LHCN-M2 (cell line): ENCODE measurements at regions not wholly inside any gene's neighbourhood (a gene's known extent, or its start where the extent isn't known, plus 50 kb on each side); places are given as distances from the start of the nearest gene placed in this dataset.
A peak's percentile ranks its signal among the peaks of the same experiment; 100 is the strongest.
"Not testable (repeated sequence)": the region's sequence is repeated elsewhere in the genome, so short reads cannot be mapped to it uniquely, and the experiment has no call there.

Experiments used
- DNase-seq: peaks from one replicate; pipeline ENCODE4 v3.0.0-alpha.2; 2012; ENCODE audit warnings: low read depth

DNA sequence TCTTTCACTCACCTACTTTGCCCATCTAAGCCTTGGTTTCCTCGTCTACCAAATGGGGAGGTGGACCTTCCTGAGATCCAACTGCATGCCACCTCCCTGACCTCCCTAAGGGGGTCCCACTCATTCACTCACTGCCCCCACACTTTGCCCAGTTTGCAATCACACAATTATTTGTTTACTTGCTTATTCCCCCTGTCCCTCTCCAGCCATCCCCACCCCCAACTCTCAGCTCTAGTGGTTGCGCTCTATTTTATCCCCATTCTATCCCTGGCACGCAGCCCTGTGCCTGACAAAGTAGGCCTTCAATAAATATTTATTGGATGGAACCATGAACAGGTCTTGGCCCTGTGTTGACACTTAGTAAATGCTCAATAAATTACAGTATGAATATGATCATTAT, 130.8 kb upstream of the LARP1 start:
- DNase-seq, result no peak

DNA sequence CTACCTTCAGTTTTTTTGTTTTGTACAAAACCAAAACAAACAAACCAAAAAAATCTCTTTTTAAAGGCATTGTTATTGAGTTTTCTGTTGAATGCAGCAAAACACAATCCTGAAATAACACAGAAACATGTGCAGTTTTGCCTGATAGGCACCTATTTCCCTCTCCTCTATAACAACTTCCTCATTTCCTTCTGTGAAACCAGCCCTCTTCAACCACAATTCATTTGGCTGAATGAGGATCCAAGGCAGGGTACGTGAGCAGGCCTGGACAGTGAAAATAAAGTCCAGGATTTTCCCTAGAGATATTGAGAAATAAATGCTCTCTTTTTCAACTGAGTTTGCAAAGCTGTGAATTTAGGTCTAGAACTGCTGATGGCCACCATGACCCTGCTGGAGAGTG, 134.8 kb upstream of the LARP1 start:
- DNase-seq, result no peak

DNA sequence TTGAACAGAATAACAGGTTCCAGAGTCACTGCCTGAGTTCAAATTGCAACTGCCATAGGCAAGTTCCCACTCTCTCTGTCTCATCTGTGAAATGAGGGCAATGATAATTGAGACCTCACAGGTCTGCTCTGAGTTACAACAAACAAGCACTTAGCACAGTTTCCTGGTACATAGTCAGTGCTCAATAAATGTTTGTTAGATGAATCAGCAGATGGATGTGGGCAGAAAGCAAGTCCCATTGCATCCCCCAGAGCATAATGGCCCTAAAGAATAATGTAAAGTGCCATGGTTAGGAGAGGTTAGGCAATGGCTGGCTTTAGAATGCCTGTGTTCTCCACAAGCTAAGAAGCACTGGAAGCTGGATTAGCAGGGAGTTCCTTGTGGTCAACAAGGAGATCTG, 136.5 kb upstream of the LARP1 start:
- DNase-seq, result no peak

DNA sequence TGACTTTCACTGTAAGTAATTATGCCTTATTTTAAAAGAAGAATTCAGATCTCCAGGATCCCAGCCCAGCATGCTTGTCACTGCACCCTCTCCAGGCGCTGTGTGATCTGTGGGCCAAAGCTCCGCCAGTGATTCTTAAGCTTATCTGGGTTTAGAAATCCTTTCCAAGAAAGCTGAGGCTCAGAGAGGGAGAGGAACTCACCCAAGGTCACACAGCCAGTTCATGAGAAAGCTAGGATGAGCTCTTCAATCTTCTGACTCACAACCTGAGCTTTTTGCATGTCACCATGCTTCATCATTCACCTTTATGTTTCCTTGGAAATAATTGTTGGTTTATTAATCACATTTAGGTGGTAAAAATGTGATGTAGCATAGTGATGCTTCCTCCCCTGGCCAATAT, 136.6 kb upstream of the HAND1 start:
- DNase-seq, result no peak

DNA sequence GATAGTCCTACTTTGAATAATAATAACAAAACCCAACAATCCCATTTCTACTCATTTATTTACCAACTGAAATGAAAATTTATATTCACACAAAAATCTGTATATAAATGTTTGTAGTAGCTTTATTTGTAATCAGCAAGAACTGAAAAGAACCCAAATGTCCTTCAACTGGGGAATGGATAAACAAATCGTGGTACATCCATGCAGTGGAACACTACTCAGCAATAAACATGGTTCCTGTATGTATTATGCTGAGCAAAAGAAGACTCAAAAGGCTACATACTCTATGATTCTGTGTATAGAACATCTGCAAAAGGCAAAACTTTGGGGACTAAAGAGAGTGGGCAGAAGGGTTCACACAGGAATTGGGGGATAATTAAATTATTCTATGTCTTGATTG, 136.1 kb upstream of the HAND1 start:
- no peak for DNase-seq

DNA sequence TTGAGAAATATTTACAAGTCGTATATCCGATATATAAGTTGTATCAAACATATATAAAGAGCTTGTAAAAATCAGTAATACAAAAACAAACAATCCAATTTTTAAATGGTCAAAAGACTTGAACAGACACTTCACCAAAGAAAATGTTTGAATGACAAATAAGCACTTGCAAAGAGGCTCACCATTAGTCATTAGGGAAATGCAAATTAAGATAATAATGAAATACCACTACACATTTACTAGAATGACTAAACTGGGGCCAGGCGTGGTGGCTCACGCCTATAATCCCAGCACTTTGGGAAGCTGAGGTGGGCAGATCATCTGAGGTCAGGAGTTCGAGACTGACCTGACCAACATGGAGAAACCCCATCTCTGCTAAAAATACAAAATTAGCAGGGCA, 134.6 kb upstream of the HAND1 start:
- no peak for DNase-seq

DNA sequence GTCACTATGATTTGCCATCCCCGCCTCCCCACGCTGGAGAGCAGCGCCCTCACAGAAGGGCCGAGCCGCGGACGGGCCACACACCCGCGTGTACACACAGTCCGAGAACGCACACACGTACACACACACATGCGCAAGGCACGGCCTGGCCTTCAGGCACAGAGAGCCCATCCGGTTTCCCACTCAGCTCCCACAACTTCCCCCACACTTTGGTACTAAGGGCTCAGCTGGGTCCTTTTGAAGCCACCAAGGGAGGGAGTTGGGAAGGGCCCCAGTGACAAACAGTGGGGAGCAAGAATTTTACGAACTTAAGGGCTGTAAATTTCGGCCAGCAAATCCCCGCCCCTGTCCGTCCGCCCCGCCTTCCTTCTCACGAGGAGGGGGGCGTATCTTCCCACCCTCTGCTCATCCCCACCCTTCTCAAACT, 133.3 kb upstream of the HAND1 start:
- DNase-seq, result no peak

DNA sequence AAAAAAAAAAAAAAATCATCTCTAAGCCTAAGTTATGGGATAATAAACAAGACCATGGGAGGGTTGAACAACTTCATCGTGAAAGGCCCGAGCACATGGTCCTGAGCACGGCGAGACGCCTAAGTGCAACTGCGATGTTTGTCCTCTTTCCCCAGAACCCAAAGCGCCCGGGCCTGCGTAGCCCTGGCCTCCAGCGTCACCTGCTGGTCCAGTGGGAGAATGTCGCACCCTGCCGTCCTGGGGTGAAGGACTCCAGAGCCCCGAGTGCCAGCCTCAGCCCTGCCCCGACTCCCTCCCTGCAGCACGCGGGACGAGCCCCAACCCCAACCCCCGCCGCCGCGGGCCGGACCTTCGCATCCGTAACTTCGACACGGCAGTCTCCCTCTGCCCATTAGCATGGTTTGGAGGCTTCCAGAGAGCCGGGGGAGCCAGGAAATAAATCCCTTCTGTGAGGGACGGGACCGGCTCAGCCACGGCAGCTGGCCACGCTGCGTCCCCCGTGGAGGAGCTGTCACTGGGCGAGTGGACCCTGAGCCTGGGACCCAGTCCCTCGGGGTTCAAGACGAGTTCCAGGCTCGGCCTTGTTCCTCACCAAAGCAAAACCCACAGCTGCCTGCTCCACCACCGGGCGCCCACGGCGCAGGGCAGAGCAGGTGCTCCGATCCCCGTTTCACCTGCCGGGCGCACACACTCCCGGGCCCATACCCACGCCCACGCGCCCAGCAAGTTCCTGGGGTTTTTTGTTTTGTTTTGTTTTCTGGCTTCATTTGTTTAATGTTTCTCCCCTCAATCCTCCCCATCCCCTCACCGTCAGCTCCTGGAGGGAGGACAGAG, 132.5 kb upstream of the HAND1 start:
- peak; percentile 58 for DNase-seq

DNA sequence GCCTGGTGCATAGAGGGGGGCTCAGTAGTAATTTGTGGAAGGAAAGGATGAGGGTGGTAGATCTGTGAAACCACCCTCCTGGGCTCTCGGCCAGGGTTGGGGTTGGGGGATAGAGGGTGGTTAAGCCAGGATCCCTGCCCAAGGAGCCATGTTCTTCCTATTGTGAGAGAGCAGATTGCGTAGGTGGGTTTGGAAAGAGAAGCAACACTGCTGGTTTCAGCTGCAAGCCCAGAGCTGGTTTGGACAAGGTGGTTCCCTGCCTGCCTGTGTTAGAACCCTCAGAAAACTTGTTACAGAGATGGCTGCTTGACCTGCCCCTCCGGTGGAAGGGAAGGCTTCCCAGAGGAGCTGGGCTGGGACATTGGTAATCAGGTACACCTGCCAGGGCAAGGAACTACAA, 131.2 kb upstream of the HAND1 start:
- DNase-seq, result no peak

DNA sequence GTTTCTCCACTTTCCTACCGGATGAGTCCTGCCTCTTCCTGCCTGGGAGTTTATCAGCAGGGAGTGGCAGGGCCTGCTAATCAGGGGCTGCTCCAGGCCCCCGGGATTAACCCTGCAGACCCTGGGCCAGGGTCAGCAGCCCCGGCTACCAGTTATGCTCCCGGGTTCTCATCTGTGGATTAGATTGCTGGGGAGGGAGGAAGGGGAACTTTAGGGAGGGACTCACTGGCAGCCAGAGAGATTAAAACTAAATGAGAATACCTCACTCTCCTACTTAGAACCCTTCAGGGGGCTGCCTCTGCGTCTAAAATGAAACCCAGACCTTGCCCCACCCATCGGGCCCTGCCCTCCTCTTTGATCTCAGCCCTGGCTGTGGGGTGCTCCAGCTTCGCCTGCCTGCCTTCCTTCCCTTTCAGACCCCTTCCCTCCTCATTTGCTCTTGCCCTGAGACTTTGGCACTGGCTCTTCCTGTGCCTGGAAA, 130.5 kb upstream of the HAND1 start:
- DNase-seq, result no peak

DNA sequence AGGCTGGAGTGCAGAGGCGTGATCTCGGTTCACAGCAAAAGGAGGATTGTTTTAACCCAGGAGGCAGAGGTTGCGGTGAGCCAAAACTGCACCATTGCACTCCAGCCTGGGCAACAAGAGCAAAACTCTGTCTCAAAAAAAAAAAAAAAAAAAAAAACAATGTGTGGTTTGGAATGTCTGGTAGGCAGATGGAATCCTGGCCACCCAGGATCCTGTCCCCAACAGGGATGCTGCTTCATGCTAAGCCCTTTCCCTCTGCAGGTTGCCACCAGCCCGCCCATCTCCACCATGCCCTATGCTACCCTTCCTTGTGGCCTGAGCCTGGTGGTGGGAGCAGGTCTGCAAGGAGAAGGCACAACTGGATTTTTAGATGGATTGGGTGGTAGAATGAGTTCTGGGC, 129.7 kb upstream of the HAND1 start:
- DNase-seq, result no peak

DNA sequence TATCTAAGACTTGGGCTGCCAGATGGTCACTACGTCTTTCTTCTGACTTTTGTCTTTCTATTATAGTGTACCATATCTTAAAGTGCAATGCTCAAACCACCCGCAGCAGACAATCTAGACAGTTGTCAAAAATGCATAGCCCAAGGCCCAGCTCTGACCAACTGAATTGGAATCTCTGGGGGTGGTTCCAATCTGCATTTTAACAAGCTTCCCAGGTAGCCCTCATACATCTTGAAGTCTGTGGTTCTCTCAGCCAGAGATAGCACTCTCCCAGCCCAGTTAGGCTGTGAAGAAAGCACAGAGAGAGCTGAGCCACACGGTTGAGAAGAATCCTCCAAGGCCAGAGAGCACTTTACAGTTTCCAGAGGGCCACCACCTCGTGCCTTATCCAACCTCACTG, 128.2 kb upstream of the HAND1 start:
- DNase-seq, result no peak

DNA sequence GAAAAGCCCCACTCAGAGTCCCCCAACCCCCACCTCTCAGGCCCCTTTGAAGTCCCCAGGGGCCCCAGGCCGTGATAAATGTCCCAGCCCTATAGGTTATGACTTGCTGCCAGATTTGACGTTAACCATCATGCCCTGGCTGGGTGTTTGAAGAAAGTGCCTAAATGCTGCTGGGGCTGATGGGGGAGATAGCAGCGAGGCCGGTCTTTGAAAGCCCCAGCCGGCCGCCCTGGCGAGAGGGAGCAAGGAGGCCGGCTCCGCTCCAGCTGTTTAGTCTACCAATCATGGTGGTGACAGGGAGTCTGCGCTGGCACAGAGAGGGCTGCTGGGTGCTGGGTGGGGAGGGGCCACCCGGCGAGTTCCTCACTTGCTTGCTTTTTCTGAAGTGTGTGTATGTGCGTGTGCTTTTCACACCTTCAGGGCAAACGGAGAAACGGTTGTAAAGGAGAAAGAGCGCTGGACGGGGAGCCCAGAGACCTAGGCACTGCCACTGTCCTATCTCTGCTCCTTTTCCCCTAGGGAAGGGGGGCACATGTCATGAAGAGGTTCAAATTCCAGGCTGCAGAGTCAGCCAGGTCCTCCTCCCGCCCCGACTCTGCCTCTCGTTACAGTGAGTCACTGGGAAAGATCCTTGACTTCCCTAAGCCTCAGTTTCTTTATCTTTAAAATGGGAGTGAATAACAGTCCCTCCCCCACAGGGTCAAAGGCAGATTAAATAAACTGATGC, 126.1 kb upstream of the HAND1 start:
- peak; percentile 35 for DNase-seq

DNA sequence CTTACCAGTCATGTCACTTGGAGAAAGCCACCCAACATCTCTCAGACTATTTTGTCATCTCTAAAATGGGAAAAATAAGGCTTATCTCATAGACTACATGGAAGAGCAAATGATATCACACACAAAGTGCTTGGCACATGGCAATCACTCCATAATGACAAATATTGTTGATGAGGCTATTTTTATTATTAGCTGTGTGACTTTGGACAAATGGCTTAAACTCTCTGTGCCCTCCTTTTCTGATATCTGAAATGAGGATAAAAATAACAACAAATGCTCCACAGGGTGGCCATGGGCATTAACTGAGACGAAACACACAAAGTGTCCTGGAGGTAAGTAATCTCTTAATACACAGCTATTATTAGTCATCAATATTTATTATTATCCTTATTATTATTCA, 125.5 kb upstream of the HAND1 start:
- DNase-seq, result no peak

DNA sequence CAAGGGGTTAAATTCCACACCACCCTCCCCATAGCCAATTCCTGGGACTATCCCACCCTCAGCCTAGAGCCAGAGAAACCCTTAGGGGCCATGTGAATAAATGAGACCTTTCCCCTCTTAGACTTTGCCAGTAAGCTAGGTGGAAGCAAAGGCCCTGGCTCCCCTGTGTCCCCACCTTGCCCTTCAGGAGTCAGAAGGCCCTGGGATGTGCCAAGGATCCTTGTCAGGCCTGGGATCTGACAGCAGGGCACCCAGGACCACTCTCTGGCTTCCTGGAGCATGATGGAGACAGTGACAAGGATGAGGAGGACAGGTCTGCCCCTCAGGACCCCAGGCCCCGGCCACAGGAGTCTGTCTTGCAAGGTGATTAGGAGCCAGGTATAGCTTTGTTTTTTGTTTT, 125.0 kb upstream of the HAND1 start:
- no peak for DNase-seq

DNA sequence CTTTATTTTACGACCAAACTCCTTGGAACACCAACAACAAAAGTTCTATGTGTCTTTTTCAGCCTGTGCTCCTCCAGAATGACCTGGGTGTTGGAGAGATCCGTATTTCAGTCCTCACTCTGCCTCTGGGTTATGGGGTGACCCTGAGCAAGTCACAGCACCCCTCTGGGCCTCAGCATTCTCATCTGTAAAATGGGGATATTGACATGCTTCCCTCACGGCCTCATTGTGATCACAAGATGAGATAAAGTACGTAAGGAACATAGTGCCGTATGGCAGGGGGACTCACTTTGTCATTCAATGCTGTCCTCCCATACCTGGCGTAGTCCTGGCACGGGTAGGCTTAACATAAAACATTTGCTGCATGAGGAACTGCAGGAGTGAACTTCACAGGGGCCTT, 123.0 kb upstream of the HAND1 start:
- DNase-seq, result no peak

DNA sequence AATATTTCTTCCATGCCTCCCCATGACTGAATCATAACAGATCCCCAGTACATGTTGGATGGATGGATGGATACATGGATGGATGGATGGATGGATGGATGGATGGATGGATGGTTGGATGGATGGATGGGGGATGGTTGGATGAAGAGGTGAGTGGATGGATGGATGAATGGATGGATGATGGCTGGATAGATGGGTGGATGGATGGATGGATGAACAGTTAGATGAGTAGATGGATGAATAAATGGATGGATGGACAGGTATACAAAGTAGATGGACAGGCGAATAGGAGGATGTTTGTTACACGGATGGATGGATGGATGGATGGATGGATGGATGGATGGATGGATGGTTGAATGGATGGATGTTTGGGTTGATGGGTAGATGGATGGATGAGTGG, 120.0 kb upstream of the HAND1 start:
- DNase-seq, result no peak

DNA sequence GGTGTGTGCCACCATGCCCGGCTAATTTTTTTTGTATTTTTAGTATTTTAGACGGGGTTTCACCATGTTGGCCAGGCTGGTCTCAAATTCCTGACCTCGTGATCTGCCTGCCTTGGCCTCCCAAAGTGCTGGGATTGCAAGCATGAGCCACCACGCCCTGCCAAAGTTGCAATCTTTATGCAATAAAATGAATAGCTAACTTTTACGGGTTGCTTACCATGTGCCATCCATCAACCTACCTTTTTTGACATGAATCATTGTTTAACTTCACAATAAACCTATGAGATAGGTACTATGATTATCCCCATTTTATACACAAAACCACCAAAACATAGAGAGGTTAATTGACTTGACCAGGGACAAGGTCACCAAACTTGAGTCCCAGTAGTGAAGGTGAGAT, 118.8 kb upstream of the HAND1 start:
- not testable (repeated sequence) for DNase-seq

DNA sequence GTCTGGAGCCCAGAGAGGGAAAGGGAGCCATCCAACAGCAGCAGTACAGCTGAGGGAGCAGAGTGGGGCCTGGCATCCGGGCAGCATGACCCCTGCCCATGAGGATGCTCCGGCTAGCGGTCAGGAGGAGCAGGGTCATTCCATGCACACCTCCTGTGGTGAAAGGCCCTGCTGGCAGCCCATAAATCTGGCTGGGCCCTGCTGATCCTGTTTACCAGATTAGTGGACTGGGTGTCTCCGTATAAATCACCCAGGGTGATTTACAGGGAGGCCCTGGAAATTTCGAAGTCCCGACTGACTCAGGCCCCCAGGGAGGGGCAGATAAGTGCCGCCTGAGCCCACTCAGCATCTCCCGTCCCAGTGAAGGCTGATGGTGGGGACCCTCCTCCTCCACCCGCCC, 117.6 kb upstream of the HAND1 start:
- no peak for DNase-seq

DNA sequence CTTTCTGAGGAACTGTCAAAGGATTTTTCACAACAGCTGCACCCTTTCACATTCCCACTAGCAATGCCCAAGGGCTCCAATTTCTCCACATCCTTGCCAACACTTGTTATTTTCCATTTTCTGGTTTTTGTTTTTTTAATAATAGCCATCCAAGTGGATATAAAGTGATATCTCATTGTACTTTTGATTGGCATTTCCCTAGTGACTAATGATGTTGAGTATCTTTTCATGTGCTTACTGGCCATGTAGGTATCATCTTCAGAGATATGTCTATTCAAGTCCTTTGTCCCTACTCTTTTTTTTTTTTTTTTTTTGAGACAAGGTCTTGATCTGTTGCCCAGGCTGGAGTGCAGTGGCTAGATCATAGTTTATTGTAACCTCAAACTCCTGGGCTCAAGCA, 115.8 kb upstream of the HAND1 start:
- DNase-seq, result peak; percentile 25

DNA sequence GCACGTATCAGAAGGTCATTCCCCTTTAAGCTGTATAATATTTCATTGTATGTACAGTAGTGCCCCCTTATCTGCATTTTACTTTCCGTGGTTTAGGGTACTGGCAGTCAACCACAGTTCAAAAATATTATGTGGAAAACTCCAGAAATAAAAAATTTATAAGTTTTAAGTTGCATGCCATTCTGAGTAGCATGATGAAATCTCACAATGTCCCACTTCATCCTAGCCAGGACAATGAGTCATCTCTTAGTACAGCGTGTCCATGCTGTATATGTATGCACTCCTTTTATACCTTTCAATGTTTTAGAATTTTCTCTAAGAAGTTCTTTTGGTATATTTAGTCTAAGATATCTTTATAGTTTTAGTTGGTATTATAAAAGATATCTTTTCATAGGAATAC, 115.0 kb upstream of the HAND1 start:
- peak; percentile 49 for DNase-seq

DNA sequence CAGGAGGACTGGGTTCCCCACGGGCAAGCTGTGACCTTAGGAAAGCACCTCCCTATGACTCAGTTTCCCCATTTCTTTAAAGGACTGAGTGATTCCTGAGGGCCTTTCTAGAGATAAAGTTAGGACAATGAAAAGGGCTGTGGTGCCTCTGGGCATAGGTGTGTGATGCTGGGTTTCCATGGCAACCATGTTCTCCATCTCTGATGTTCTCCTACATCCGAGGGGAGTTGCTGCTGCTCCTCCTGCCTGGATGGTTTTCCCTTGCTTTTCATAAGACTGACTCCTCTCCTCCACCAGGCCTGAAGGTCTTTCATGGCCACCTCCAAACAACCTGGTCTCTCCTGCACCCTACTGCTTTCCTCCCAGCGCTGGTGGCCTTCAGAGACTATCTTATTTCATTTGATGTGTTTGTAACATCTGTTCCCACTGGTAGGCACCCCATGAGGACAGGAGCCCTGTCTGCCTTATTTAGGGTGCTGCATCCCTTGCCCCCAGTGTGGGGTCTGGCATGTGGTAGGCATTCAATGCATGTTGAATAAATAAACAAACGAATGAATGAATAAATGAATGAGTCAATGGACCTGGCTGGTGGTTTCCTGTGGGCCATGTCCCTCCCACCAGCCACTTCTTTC, 112.2 kb upstream of the HAND1 start:
- no peak for DNase-seq

DNA sequence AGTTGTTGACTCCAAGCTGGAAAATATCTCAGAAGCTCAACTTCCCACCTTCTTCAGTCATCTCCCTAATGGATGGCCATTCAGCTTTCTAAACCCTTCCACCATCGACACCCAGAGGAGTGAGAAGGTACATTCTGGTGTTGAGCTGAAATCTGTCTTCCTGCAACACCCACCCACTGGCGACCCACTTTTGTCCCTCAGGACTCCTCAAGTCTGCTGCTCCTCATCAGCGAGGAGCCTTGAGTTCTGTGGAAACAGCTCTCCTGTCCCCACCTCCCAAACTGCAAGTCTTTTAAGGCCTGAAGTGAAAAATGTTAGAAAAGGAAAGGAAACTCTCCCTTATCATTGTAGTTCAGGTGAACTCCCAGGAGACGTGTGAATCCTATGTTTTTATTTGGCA, 111.5 kb upstream of the HAND1 start:
- no peak for DNase-seq
